ENCODE measurements at regions not wholly inside any gene's neighbourhood (a gene's known extent, or its start where the extent isn't known, plus 50 kb on each side); places are given as distances from the start of the nearest gene placed in this dataset.

DNA sequence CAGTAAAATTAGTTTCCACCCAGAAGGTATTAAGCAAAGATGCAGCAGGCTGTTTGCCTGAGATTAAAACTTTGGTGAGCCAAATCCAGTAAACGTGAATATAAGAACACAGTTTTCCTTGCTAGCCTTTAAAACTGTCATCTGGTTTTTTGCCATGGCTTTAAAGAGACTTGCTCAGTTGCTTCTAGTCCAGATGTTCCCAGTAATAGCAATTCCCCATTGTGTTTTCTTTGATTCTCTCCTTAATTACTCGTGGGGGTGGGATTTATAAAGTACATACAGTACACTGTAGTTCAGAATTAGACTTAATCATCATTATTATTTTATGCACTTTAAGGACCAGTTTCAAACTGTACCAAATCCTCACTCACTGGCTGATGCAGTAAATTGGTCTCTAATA, 303.5 kb upstream of the ZNF804A start:
- no peak for DNase-seq (ENCODE audit: extremely low read depth, insufficient read length)
- Histone ChIP-seq H3K4me3 (replicated peaks; ENCODE audit: low read depth, low read length) (no peak overlapping the region), H3K36me3 (ENCODE audit: control insufficient read depth, insufficient read depth, low read length) (no peaks in the 10 kb centered on the region), H3K27me3 (replicated peaks; ENCODE audit: control insufficient read depth, insufficient read depth, low read length) (no peaks in the 10 kb centered on the region)
- TF ChIP-seq, protein P1, sequence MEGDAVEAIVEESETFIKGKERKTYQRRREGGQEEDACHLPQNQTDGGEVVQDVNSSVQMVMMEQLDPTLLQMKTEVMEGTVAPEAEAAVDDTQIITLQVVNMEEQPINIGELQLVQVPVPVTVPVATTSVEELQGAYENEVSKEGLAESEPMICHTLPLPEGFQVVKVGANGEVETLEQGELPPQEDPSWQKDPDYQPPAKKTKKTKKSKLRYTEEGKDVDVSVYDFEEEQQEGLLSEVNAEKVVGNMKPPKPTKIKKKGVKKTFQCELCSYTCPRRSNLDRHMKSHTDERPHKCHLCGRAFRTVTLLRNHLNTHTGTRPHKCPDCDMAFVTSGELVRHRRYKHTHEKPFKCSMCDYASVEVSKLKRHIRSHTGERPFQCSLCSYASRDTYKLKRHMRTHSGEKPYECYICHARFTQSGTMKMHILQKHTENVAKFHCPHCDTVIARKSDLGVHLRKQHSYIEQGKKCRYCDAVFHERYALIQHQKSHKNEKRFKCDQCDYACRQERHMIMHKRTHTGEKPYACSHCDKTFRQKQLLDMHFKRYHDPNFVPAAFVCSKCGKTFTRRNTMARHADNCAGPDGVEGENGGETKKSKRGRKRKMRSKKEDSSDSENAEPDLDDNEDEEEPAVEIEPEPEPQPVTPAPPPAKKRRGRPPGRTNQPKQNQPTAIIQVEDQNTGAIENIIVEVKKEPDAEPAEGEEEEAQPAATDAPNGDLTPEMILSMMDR (IDR thresholded peaks at IDR 0.05; ENCODE audit: insufficient read depth, low read length, poor library complexity, severe bottlenecking): no peak

DNA sequence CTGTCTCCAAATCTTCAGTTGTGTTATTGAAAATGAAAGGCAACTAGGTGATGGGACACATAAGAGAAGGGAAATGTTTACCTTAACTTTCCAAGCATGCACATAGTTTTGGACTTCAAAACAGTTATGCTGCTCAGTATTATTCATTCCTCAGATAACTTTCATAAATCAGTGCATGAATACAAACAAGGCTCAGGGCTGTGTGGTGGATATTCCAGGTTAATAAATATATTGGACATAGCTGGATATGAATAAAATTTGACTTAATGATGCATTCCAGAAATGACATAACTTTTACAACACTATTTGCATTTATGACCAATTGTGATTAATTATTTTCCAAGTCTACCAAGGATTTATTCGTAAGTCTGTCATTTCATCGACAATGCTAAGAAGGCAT, 301.2 kb upstream of the ZNF804A start:
- Histone ChIP-seq H3K4me3 (replicated peaks; ENCODE audit: low read depth, low read length) (no peak overlapping the region), H3K27me3 (replicated peaks; ENCODE audit: control insufficient read depth, insufficient read depth, low read length) (no peaks in the 10 kb centered on the region), H3K36me3 (ENCODE audit: control insufficient read depth, insufficient read depth, low read length) (no peaks in the 10 kb centered on the region)
- TF ChIP-seq, protein P1 (IDR thresholded peaks at IDR 0.05; ENCODE audit: insufficient read depth, low read length, poor library complexity, severe bottlenecking): no peak
- no peak for DNase-seq (ENCODE audit: extremely low read depth, insufficient read length)

GRCh38 chr2:184302506-184302905, 295.8 kb upstream of the ZNF804A start:
- TF ChIP-seq, protein P1 (IDR thresholded peaks at IDR 0.05; ENCODE audit: insufficient read depth, low read length, poor library complexity, severe bottlenecking): no peak
- H3K36me3 ChIP-seq (ENCODE audit: control insufficient read depth, insufficient read depth, low read length): no peaks in the 10 kb centered on the region
- DNase-seq (ENCODE audit: extremely low read depth, insufficient read length): no peak
- no peaks in the 10 kb centered on the region for H3K27me3 ChIP-seq (replicated peaks; ENCODE audit: control insufficient read depth, insufficient read depth, low read length)
- no peak overlapping the region for H3K4me3 ChIP-seq (replicated peaks; ENCODE audit: low read depth, low read length)

GRCh38 chr2:184304006-184304405, 294.3 kb upstream of the ZNF804A start:
- H3K27me3 ChIP-seq (replicated peaks; ENCODE audit: control insufficient read depth, insufficient read depth, low read length): no peaks in the 10 kb centered on the region
- H3K4me3 ChIP-seq (replicated peaks; ENCODE audit: low read depth, low read length): no peak overlapping the region
- TF ChIP-seq, protein P1 (IDR thresholded peaks at IDR 0.05; ENCODE audit: insufficient read depth, low read length, poor library complexity, severe bottlenecking): no peak
- H3K36me3 ChIP-seq (ENCODE audit: control insufficient read depth, insufficient read depth, low read length): no peaks in the 10 kb centered on the region
- no peak for DNase-seq (ENCODE audit: extremely low read depth, insufficient read length)

- TF ChIP-seq, protein P1 (IDR thresholded peaks at IDR 0.05; ENCODE audit: insufficient read depth, low read length, poor library complexity, severe bottlenecking): no peak
- DNase-seq (ENCODE audit: extremely low read depth, insufficient read length): no peak
- H3K27me3 ChIP-seq (replicated peaks; ENCODE audit: control insufficient read depth, insufficient read depth, low read length): no peaks in the 10 kb centered on the region
- no peak overlapping the region for H3K4me3 ChIP-seq (replicated peaks; ENCODE audit: low read depth, low read length)
- H3K36me3 ChIP-seq (ENCODE audit: control insufficient read depth, insufficient read depth, low read length): no peaks in the 10 kb centered on the region
Measured at GRCh38 chr2:184305105-184305504, 293.2 kb upstream of the ZNF804A start.

- DNase-seq (ENCODE audit: extremely low read depth, insufficient read length): no peak
- TF ChIP-seq, protein P1 (IDR thresholded peaks at IDR 0.05; ENCODE audit: insufficient read depth, low read length, poor library complexity, severe bottlenecking): no peak
- Histone ChIP-seq H3K36me3 (ENCODE audit: control insufficient read depth, insufficient read depth, low read length) (no peaks in the 10 kb centered on the region), H3K27me3 (replicated peaks; ENCODE audit: control insufficient read depth, insufficient read depth, low read length) (no peaks in the 10 kb centered on the region), H3K4me3 (replicated peaks; ENCODE audit: low read depth, low read length) (no peak overlapping the region)
Measured at GRCh38 chr2:184308706-184309105, 289.6 kb upstream of the ZNF804A start.

Data from GM06990 (cell line).